ENCODE measurements at regions not wholly inside any gene's neighbourhood (a gene's known extent, or its start where the extent isn't known, plus 50 kb on each side); places are given as distances from the start of the nearest gene placed in this dataset.
"Not testable (repeated sequence)": the region's sequence is repeated elsewhere in the genome, so short reads cannot be mapped to it uniquely, and the experiment has no call there.

DNA sequence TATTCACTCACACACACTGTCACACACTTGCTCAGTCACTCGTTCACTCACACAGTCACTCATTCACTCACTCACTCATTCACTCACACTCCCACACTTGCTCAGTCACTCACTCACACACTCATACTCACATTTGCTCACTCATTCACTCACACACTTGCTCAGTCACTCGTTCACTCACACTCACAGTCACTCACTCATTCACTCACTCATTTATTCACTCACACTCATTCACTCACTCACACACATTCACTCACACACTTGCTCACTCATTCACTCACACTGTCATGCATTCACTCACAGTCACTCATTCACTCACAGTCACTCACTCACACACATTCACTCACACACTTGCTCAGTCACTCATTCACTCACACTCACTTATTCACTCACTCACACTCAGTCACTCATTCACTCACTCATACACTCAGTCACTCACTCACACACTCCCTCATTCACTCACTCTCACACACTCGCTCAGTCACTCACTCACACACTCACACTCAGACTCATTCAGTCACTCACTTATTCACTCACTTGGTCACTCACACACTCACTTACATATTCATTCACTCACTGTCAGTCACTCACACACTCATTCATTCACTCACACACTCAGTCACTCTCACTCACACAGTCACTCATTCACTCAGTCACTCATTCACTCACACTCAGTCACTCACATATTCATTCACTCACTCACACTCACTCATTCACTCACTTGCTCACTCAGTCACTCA is 167.0 kb upstream of the C1orf174 start:
- DNase-seq, result no peak

DNA sequence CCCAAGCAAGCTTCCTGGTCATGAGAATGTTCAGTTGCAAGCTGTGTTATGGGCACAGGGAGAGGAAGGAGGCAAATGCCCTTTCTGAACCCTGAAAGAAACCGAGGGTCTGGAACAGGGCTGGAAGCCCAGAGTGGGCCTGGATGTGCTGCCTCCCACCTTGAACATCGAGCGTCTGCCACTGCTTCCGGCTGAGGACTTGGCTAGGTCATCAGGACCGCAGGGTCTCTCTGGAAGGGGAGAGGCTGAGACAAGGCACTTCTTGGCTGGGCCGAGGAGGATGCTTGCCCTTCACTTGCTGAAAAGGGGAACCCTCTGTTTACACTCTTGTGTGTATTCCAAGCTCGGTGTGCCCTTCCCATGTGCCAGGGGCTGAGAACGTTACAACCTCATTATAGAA is 168.0 kb upstream of the C1orf174 start:
- DNase-seq, result no peak

DNA sequence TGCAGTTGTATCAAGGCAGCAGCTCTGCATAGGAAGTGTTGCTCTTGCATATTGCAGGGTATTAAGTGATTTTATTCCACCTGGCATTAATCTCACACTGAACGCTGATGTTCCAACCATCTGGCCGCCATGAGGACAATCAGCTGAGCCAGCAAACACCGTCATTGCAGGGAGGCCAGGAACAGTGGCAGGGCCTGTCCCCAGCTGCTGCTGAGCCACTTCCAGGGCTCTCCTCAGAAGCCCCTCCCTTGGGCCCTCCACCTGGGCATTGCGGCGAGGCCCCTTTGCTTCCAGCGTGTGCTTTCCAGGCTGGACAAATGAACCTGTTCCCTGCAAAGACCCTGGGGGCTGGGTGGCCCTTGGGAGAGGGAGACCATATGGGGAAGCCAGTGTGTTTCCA is 171.6 kb upstream of the C1orf174 start:
- DNase-seq, result no peak

DNA sequence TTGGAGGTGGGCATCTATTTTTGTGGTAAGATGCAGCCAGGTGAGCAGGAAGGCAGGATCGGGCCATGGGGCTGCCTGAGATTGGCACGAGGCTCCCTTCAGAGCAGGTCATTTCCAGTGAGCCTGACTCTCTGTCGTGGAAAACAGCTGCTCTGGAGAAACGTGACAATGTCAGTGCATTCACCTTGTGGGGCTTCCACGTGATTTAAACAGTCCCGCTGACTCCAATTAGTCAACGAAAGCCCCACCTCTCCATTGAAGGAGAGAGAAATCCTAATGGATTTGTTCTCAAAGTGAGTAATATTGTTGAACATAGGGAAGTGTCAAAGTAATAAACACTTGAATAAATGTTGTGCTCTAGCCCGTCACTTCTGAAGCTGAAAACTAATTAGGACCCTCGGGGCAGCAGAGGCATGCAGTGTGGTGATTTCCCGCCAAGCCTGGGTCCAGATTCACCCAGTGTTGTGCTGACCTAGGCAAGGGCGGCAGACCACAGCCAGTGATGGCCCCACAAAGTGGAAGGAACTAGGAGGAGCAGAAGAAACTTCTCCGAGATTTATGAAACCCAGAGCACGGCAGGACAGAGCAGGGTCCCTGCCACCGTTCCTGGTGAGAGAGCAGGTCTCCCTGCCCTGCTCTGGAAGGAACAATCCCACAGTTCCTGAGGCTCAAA is 172.5 kb upstream of the C1orf174 start:
- DNase-seq, result no peak

DNA sequence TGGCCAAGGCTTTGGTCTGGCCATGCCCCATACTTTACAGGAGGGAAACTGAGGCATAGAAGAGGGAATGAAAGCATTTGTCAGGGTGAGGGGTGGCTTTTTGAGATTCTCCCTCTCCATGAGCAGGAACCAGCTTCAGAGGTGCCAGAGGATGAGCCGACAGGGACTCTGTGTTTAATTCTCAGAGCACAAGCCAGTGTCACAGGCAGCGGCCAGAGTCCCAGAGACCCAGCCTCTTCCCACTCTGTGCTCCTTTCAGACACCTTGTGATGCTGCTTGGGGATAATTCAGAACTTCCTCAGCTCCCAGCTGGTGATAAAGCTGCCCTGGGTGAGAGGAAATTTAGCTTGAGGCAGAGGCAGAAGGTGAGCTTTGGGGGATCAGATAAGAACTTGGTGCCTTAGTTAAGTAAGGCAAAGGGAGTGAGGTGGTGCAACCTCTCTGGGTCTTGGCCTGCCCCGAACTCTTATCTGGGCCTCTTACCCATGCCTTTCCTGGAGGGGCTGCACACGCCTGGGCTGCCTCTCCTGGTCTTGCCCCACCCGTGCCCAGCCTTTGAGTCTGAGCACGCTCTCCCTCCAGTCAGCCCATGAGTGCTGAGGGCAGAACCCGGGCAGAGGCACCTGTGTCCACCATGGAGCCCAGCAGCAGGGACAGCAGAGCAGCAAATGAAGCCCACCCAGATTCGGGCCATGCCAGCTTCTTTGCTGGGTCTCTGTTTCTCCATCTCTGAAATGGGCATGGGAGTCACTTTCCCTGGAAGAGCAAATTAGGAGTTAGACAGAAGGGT is 175.6 kb upstream of the C1orf174 start:
- no peak for DNase-seq

DNA sequence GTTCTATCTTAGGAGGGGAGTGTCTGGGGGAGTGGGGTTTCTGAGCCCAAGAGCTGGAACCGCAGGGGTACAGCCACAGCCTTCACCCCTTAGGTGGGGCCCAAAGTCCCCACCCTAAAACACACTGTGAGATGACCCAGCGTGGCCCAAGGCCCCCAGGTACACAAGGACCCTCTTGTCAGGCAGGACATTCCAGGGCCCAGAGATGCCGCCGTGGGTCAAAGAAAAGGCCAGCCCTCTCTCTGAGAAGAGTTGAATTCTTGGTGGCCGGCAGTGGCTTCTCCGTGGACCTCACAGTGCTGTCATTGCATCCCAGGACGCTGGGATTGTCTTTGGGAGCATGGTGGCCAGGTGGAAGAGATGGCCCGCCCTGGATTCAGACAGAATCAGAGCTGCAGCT is 176.3 kb upstream of the C1orf174 start:
- no peak for DNase-seq

DNA sequence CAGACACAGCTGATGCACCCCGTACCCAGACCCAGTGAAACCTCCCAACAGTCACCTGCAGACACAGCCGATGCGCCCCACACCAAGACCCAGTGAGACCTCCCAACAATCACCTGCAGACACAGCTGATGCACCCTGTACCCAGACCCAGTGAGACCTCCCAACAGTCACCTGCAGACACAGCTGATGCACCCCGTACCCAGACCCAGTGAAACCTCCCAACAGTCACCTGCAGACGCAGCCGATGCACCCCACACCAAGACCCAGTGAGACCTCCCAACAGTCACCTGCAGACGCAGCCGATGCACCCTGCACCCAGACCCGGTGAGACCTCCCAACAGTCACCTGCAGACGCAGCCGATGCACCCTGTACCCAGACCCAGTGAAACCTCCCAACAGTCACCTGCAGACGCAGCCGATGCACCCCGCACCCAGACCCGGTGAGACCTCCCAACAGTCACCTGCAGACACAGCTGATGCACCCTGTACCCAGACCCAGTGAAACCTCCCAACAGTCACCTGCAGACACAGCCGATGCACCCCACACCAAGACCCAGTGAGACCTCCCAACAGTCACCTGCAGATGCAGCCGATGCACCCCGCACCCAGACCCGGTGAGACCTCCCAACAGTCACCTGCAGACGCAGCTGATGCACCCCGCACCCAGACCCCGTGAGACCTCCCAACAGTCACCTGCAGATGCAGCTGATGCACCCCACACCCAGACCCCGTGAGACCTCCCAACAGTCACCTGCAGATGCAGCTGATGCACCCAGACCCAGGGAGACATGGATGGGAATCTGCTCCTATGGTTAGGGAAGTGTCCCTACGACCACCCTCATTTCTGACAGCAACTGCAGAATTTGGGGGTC is 178.3 kb upstream of the C1orf174 start:
- not testable (repeated sequence) for DNase-seq

DNA sequence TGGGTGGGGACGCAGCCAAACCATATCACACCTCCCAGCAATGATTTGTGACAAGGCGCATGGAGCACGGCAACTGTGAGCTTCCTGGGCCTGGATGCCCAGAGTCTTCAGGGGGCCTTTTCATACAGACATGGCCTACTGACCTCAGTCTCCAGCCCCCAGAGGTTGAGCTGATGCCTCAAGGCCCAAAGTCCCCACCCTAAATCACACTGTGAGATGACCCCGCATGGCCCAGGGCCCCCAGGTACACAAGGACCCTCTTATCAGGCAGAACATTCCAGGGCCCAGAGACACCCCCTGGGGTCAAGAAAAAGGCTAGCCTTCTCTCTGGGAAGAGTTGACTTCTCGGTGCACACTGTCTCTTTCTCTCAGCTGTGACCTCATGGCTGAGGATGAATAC is 179.7 kb upstream of the C1orf174 start:
- DNase-seq, result no peak

DNA sequence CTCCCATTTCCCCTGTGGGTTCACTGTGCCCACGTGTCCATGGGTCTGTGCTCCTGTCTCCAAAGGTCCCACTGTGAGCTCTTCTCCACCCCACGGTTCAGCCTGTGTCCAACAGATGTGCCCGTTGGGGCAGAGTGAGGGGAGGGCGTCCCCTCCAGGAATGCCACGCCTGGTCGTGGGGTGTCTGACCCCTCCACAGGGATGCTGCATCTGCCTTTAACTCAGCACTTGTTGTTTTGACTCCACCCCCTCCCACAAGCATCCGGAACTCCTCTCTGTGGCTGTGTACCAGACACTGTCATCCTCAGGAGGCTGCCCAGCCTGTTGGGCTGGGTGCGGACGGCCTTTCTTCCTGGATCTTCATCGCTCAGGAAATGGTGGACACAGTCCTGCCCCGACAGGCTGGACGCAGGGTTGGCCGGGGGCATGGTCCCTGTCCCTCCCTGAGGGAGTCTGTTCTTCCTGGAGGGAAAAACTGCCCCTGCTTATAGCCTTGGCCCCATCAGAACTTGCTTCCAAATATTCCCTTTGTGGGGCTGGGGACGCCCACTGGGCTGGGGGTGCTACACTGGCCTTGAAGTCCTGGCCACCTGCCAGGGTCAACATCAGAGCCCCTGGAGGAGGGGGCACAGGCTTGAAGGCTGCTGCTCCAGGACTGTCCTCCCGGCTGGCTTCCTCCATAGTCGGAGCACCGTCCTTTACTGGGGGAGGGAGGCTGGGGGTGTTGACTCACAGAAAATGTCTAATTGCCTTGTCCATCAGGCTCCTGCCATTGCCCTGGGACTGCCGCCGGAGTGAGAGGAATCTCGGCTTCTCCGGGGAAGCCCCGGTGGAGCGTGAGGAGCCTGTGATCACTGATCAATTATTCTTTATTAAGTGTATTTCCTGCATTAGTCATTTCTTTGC is 182.0 kb upstream of the C1orf174 start:
- no peak for DNase-seq

DNA sequence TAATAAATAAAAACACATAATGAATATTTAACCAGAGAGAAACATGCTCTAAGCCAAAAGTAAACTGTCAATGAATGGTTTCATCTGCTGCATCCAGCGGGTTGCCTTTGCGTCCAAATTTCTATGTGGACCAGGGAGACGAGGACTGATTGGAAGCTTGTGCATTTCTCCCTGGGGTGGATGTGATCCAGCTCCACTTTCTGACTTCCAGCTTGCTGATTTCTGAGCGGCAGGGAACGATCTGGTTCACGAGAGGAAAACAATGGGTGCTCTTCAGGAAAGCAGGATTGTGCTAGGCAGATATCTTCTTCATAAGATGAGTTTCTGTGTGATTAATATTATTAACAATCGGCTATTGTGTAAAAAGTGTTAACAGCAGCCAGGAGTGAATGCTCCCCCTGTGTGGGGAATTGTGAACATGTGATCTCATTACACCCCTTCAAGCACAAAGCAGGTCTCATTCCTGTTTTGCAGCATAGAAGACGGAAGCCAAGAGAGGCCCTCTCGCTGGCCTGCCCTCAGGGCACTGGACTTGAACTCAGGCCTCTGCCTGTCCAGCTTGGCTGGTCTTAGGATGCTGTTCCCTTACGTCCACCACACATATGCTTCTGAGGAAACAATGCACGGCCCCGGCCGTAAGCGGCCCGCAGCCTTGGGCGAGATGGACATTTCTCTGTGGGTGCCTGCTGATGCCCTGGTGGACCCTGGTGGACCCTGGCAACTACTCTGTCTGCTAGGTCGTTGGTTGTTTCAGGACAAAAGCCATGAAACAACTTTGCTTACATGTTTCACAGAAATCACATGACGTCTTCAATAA is 183.4 kb upstream of the C1orf174 start:
- no peak for DNase-seq

DNA sequence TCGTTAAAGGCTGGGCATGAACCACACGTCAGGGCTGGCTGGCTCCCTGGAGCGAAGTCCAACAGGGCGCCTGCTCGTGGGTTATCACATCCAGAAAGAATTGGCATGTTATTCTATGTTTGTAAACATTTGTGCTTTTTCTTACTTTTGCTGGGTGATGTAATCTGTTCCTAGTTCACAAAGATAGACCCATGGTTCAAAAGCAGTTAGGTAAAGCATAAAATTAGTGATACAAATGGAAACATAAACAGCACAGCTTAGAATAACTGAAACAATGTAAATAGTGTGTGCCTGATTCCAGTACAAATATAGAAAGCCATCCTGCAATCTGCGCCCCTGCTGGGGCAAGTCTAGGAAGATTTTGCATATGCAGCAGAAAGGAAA is 184.0 kb upstream of the C1orf174 start:
- no peak for DNase-seq

DNA sequence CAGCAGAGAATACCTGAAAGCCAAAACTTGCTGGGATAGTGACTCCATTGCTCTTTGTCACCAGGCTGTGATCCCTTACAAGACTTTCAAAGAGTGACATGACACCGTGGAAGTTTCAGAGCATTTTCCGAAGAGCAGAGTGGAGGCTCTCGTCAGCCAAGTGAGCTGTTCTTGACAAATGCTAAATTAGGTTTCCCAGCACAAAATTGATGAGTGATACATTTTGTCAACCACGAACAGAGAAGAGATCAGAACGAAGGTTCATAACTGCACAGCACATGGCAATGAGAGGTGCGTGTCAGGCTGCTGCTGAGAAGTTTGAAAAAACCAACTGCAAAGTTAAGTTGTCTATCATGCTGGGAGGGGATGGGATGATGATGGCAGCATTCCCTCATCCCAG is 184.4 kb upstream of the C1orf174 start:
- DNase-seq, result no peak

DNA sequence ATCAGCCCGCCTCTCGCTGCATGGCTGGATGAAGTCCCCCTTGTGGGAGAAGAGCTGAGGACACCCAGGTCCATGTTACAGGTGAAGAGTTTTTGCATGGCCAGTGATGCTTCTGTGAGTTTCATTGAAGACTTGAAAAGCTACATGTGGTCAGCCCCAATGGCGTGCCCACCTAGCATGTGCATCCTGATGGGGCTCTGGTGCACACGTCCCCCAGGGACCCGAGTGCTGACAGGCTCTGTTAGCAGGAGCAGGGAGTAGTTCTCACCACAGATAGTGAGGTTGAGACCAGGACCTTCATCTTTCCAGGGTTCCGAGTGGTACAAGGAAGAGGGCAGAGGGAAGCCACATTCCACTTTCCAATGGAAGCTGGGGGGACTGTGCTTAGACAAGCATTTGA is 184.8 kb upstream of the C1orf174 start:
- no peak for DNase-seq

DNA sequence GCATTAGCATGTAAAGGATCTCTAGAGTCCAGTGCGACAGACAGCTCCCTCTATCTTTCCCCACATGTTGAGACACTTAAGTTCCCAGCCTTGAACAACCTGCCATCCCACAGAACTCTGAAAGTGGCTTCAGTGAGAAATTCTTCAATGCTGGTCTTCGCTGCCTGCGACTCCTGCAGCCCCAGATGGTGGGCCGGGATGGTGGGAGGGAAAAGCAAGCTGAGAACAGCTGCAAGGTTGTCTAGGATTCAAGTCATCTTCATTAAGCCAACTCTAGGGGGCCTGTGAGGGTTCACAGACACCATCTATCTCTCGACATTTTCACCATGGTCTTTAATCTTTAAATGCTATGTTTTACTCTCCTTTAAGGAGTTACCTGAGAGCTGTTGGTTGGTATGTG is 185.5 kb upstream of the C1orf174 start:
- no peak for DNase-seq

DNA sequence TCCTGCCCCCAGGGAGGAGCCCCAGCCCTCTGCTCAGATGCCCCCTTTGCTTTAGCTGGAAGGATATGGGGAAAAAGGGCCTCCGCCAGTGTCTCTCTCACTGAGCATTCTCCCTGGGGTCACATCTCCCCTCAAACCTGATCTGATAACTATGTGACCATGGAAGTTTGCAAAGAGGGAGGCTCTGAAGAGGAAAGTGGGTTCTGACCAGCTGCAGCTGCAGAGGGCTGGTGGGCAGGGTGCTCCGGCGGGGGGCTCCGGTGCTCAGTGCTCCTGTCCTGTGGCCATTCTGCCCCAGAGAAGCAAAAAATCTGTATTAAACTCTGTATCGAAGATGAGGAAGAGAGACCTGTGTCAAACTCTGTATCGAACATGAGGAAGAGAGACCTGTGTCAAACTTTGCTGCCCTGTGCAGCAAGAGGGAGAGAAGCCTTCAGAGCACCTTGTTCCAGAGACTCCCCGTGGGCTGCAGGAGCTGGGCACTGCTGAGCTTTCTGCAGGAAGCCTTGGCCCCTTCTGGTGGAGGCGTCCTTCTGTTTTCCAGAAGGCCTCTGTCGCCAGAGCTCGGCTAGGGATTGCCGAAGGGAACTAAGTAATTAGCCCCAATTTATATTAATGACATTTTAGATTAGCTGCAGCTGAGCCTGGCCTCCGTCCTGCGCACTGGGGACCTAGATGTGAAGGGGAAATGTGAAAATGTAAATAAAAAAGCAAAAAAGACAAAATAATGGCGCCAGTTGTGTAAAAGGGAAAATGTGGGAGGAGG is 186.2 kb upstream of the C1orf174 start:
- no peak for DNase-seq

DNA sequence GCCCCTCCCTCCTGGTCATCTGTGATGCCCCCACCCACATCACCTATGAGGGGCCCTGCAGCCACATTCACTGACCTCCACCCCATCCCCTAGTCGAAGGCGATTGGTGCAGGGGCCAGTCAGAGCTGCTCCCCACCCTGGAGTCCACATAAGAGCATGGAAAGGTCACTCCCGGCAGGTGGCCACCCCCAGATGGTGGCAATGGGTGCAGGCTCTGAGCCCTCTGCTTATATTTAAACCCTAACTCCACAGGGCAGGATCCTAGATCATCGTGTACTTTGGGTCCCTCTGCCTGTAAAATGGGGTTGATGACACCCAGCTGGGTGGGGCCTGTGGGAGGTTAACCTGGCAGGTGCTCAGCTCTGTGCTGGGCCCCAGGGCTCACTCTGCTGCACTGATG is 186.8 kb upstream of the C1orf174 start:
- DNase-seq, result no peak

DNA sequence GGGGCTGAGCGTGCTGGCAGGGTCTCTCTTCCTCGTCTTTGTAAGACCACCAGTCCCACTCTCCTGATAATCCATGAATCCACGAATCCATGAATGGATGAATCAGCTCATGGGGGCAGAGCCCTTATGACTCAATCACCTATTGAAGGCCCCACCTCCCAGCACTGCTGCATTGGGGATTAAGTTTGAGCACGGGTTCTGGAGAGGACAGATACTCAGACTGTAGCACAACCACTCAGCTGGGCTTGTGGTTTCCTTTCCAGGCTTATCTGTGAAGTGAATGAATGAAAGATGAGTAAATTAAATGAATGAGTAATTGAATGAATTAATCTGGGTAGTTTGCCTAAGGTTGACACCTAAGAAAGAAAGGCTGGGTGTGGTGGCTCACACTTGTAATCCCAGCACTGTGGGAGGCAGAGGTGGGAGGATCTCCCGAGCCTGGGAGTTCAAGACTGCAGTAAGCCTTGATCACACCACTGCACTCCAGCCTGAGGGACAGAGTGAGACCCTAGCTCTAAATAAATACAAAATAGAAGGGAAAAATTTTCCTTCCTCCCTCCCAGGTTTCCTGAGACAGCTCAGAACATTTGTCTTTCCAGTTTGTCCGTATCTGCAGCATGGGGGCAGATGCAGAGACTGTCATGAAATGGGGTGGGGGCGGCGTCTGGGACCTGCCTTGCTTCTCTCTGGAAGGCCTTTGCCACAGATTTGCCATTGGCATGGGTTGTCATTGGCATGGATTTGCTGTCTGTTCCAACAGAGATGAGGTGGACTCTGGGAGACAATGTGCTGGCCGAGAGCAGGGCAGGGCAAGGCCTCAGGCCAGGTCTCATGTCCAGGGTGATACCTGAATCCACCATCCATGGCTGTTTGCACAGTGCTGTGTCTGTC is 187.7 kb upstream of the C1orf174 start:
- DNase-seq, result no peak

DNA sequence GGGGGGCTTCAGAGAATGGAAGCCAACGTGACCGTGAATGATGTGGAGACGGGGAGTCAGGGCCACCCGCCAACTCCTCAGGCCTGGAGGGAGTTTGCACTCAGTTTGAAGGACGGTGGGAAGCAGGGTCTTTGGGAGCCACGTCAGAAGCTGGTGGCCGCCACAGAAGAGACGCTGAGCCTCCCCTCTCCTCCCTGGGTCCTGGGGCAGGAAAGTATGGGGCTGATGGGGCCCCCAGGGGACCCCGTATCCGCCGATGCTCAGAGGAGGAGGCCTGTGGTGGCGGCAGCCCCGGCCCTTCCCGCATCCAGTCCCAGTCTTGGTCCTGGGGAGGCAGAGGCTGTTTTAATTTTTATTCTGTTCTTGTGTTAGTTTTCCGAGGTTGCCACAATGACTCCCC is 188.6 kb upstream of the C1orf174 start:
- DNase-seq, result no peak
